ENCODE measurements at regions not wholly inside any gene's neighbourhood (a gene's known extent, or its start where the extent isn't known, plus 50 kb on each side); places are given as distances from the start of the nearest gene placed in this dataset.

DNA sequence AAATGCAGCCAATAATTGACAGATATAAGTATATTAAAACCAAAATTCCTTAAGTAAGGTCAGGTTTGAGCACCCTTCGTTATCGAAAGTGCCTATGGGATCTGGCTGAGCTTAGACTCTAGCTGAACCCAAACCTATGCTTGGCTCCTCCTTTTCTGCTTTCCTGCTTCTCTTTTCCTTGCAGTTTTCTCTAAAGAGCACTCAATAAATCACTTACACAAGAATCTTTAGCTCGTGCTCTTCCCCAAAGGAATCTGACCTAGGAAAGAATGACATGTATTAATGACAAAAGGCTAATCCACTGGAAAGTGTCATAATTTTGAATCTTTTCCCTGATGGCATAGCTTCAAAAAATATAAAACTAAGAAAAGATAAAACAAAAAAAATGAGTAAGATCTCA, 282.7 kb downstream of the DKK2 start:
- TF ChIP-seq GATA3 (IDR thresholded peaks at IDR 0.05; ENCODE audit: low read depth, low read length) (no peak), GATA2 (IDR thresholded peaks at IDR 0.05; ENCODE audit: low read depth, low read length) (no peak)

Data from SH-SY5Y (cell line).